ENCODE measurements at regions not wholly inside any gene's neighbourhood (a gene's known extent, or its start where the extent isn't known, plus 50 kb on each side); places are given as distances from the start of the nearest gene placed in this dataset.

DNA sequence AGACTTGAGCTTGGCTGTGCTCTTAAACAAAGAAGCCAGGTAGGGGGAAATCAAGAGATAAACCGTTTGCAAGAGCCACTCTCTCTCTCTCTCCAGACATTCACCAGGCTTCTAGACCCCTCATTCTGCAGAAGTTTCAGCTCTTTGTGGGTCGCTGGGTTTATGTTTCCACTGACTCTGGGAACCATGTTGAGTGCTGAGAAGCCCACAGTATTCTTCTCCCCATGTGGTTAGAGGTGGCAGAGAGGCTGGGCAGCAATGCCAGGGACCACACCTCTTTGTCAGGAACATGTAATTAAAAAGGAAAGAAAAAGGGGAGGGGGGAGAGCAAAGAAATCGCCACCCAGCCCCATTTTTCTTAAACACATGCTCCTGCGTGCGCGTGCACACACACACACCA is 154.8 kb upstream of the SOX9 start:
- ATAC-seq, result peak in 4 of 8 donors; percentile 34 to 52 (median 39)
- no peaks in the 10 kb centered on the region for H3K36me3 ChIP-seq
- no peaks in the 10 kb centered on the region for H3K9me3 ChIP-seq
- H3K27ac ChIP-seq, result peak overlapping the region in 7 of 10 donors; percentile 10 to 68 (median 64)
- H3K4me1 ChIP-seq, result peaks cover 0 to 22% (median 4%) of the 10 kb centered on the region in 9 donors
- intact Hi-C loops (cut with DNase I), result loop anchor here in 1 of 10 donors (5.0 kb wide), 1 partner anchor 151 kb away; no protein-coding TSS in a partner anchor
- H3K4me3 ChIP-seq, result no peak overlapping the region
- WGBS, 2 donors, result 69 to 70% methylated on average over 6 of the region's 6 CpGs
- TF ChIP-seq, protein P1, sequence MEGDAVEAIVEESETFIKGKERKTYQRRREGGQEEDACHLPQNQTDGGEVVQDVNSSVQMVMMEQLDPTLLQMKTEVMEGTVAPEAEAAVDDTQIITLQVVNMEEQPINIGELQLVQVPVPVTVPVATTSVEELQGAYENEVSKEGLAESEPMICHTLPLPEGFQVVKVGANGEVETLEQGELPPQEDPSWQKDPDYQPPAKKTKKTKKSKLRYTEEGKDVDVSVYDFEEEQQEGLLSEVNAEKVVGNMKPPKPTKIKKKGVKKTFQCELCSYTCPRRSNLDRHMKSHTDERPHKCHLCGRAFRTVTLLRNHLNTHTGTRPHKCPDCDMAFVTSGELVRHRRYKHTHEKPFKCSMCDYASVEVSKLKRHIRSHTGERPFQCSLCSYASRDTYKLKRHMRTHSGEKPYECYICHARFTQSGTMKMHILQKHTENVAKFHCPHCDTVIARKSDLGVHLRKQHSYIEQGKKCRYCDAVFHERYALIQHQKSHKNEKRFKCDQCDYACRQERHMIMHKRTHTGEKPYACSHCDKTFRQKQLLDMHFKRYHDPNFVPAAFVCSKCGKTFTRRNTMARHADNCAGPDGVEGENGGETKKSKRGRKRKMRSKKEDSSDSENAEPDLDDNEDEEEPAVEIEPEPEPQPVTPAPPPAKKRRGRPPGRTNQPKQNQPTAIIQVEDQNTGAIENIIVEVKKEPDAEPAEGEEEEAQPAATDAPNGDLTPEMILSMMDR (IDR thresholded peaks at IDR 0.05), result no peak
- no peak for DNase-seq
- H3K27me3 ChIP-seq, result no peaks in the 10 kb centered on the region

DNA sequence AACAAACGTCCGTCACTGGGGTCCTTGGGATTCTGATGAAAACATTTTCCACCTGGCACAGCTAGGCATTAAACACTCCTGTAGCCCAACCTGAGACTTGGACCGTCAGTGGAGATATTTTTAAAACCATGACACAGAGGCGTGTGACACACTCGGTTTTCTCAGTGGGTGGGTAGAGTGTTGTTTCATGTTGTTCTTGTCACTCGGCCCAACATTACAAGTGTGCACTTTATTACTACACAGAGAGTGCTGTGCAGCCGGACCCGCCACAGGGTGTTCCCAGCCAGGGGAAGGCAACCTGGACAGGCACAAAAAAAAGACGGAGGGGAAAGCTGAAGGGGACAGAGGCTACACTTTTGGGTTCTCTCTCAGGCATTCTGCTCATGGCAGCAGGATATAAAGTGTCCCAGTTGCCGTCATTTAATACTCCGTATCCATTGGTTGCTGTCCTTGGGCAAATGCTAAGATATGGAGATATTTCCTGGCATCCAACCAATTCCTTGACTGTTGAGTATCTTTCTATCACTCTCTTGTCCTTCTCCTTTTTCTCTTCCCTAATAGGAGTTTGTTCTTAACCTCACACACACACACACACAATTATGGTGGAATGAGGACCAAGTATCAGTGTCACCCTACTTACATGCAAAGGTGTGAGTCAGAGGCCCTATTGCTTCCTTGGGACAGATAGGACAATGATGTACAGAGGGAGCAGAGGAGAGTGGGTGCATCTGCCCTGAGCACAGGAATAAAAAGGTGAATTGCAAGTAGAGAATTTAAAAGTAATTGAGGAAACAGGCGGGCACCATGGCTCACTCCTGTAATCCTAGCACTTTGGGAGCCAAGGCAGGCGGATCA is 154.1 kb upstream of the SOX9 start:
- Histone ChIP-seq H3K27ac (peak overlapping the region in 8 of 10 donors; percentile 10 to 68 (median 58)), H3K4me3 (no peak overlapping the region), H3K27me3 (no peaks in the 10 kb centered on the region), H3K9me3 (no peaks in the 10 kb centered on the region), H3K4me1 (peaks cover 0 to 22% (median 4%) of the 10 kb centered on the region in 9 donors), H3K36me3 (no peaks in the 10 kb centered on the region)
- DNase-seq (peak in 1 of 2 donors; percentile 28), ATAC-seq (peak; percentile 38 to 96 (median 91))
- TF ChIP-seq, protein P1 (IDR thresholded peaks at IDR 0.05), result no peak
- intact Hi-C loops (cut with DNase I), result loop anchor here in 1 of 10 donors (5.0 kb wide), 1 partner anchor 151 kb away; no protein-coding TSS in a partner anchor
- WGBS, 2 donors, result 49 to 59% methylated on average over 13 of the region's 13 CpGs

DNA sequence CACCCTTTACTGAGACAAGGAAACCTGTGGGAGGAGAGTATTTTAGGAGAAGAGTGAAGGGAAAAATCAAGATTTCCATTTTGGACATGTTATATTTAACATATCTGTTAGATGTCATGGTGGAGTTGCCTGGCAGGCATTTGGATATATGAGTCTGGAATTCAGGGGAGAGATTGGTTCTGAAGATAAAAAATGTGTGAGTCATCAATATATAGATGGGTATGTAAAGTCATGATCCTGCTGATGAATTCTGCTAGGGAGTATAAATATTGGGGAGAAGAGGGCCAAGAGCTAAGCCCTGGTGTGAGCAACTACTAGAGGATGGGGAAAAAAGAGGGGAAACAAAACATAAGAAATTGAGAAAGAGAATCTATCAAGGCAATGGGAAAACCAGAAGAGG is 151.3 kb upstream of the SOX9 start:
- TF ChIP-seq, protein P1 (IDR thresholded peaks at IDR 0.05), result no peak
- no peak for ATAC-seq
- intact Hi-C loops (cut with DNase I), result loop anchor here in 1 of 10 donors (5.0 kb wide), 1 partner anchor 148 kb away; no protein-coding TSS in a partner anchor

DNA sequence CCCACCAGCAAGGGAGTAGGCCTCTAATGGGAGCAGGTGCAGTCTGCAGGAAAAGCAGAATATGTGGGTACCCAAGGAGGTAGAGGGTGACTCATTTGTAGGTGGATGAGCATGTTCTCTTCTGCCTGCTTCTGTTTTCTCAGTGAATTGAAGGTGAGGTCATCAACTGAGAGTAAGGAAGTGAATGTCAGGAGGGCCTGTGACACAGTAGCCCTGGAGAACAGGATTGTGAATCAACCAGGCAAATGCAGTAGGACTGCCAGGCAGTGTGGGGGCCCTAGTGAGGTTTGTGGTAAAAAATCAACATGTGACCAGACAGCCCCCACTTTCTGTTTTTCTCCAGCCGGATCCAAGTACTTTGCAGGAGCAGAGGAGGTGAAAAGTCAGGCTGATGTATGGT is 150.5 kb upstream of the SOX9 start:
- H3K27ac ChIP-seq, result no peak overlapping the region
- no peaks in the 10 kb centered on the region for H3K36me3 ChIP-seq
- no peaks in the 10 kb centered on the region for H3K9me3 ChIP-seq
- TF ChIP-seq, protein P1 (IDR thresholded peaks at IDR 0.05), result no peak
- H3K4me3 ChIP-seq, result no peak overlapping the region
- ATAC-seq, result no peak
- intact Hi-C loops (cut with DNase I), result loop anchor here in 1 of 10 donors (10.0 kb wide), 1 partner anchor 134 kb away; no protein-coding TSS in a partner anchor
- DNase-seq, result no peak
- H3K4me1 ChIP-seq, result peaks cover 0 to 10% (median 4%) of the 10 kb centered on the region in 9 donors
- 89 to 90% methylated on average over 1 of the region's 1 CpG for WGBS, 2 donors
- H3K27me3 ChIP-seq, result no peaks in the 10 kb centered on the region

More for the DNA sequence above, 151.3 kb upstream of the SOX9 start:
- Histone ChIP-seq H3K27ac (no peak overlapping the region), H3K36me3 (no peaks in the 10 kb centered on the region), H3K27me3 (no peaks in the 10 kb centered on the region), H3K9me3 (no peaks in the 10 kb centered on the region), H3K4me3 (no peak overlapping the region), H3K4me1 (peaks cover 0 to 14% (median under 1%) of the 10 kb centered on the region in 9 donors)
- DNase-seq, result no peak
